MM.1S (cell line): ENCODE measurements at regions not wholly inside any gene's neighbourhood (a gene's known extent, or its start where the extent isn't known, plus 50 kb on each side); places are given as distances from the start of the nearest gene placed in this dataset.

Experiments used
- CTCF ChIP-seq: fragments of 300-600 bp; sonication (generic); IDR thresholded peaks from 2 replicates; pipeline ENCODE4 v1.5.1; 2016; ENCODE audit warnings: antibody characterized with exemption, low read length, mixed read lengths
- EZH2 ChIP-seq: fragments of 300-600 bp; sonication (generic); optimal IDR thresholded peaks from 2 replicates; pipeline ENCODE3; 2017; ENCODE audit warnings: low read depth, mild to moderate bottlenecking, antibody characterized with exemption, low read length, mixed read lengths

- no peak for TF ChIP-seq CTCF
- TF ChIP-seq EZH2: no peak
Observed at GRCh38 chr14:53526200-53526599, 373.1 kb upstream of the DDHD1 start.
